Heart left ventricle (tissue), 16 donors: ENCODE measurements at regions not wholly inside any gene's neighbourhood (a gene's known extent, or its start where the extent isn't known, plus 50 kb on each side); places are given as distances from the start of the nearest gene placed in this dataset.

Experiments
- ATAC-seq, 4 donors: fragments of 200-7000 bp; cut with Tn5 transposase; one replicate each; pipeline ENCODE4 v1.9.1; 2020 to 2022; ENCODE audit warnings: moderate library complexity in 4 of 4, mild to moderate bottlenecking in 3 of 4, moderate number of reproducible peaks in 1 of 4
- DNase-seq, 5 donors: peaks; one replicate each; pipeline ENCODE4 v3.0.0-alpha.2; 2020
- H3K27ac ChIP-seq, 12 donors: fragments of 200-600 bp; sonication (generic) in 4 of 12; one replicate each; pipeline versions ENCODE4 v1.5.0 to v1.8.0; 2016 to 2022; ENCODE audit warnings: mild to moderate bottlenecking in 2 of 12
- H3K27me3 ChIP-seq, 9 donors: fragments of 200-600 bp; sonication (generic) in 2 of 9; one replicate each; pipeline versions ENCODE4 v1.5.1 to v1.8.0; 2016 to 2022; ENCODE audit warnings: mild to moderate bottlenecking in 3 of 9
- H3K36me3 ChIP-seq, 9 donors: fragments of 200-600 bp; sonication (generic) in 2 of 9; one replicate each; pipeline versions ENCODE4 v1.5.0 to v1.8.0; 2018 to 2022; ENCODE audit warnings: mild to moderate bottlenecking in 2 of 9
- H3K4me1 ChIP-seq, 12 donors: fragments of 200-600 bp; sonication (generic) in 4 of 12; one replicate each; pipeline versions ENCODE4 v1.5.0 to v1.8.0; 2016 to 2022; ENCODE audit warnings: mild to moderate bottlenecking in 3 of 12
- H3K4me3 ChIP-seq, 12 donors: fragments of 200-600 bp; sonication (generic) in 4 of 12; one replicate each; pipeline versions ENCODE4 v1.5.0 to v1.8.0; 2017 to 2022; ENCODE audit warnings: mild to moderate bottlenecking in 9 of 12, moderate library complexity in 4 of 12
- H3K9me3 ChIP-seq, 12 donors: fragments of 200-600 bp; sonication (generic) in 4 of 12; one replicate each; pipeline versions ENCODE4 v1.5.0 to v1.8.0; 2016 to 2022; ENCODE audit warnings: mild to moderate bottlenecking in 1 of 12
- CTCF ChIP-seq, 12 donors: fragments of 200-600 bp; sonication (generic) in 4 of 12; IDR thresholded peaks; one replicate each; pipeline versions ENCODE4 v1.5.0 to v1.8.0; 2018 to 2022; ENCODE audit warnings: antibody characterized with exemption in 12 of 12, mild to moderate bottlenecking in 5 of 12
- POLR2A ChIP-seq, 2 donors: fragments of 450-650 bp; IDR thresholded peaks; one replicate each; pipeline ENCODE4 v1.6.1; 2017; ENCODE audit warnings: antibody characterized with exemption in 2 of 2, mild to moderate bottlenecking in 2 of 2, moderate library complexity in 2 of 2
- WGBS, 4 donors: extraction: QIAGEN DNeasy Blood & Tissue Kit in 2 of 4; methylation state at CpG; one replicate each; pipeline versions ENCODE4 v1.1.5 to v1.1.7; 2013 to 2018; 5-methylcytosine and 5-hydroxymethylcytosine counted together
- intact Hi-C, 10 donors: fragments of 100-400 bp; cut with DNase I; formaldehyde crosslinking; loops; one replicate each; pipeline versions ENCODE4 v1.11.1 to v1.14.2; 2022
- donor health status: ischemic (EF 13 %, LVEDD 7.1; RV severe dilation, severe dysfunction).
- donor health status: healthy with polysubstance abuse.
- donor health status: DM: no; HTN: yes; CAD: no.
- donor health status: DM: no; HTN: no; CAD: no.
- donor health status: ischemic (EF 25% LVEDD 6.9; RV normal size, moderate dysfunction).
- donor health status: ischemic (EF 25% LVEDD 5.7; RV mildly dilated, moderate dysfunction).
- donor health status: healthy.
- donor health status: DM: yes; HTN: yes; CAD: no.
- donor health status: ischemic (EF 35%, LVEDD 5.7; RV mildly dilated, moderate dysfunction).
- donor health status: nonischemic (EF 11% LVEDD 7.7; RV severe dilation, severe dysfunction).
- donor health status: DM: yes; HTN: yes; CAD: no.
- donor health status: PGD.
- donor health status: ischemic (EF 29% LVEDD 5.4; RV normal size, mild dysfunction).
- donor health status: nonischemic (EF 23%, LVEDD 6.1; RV moderate dilation, normal function).

GRCh38 chr2:51859260-51859659 is 827.3 kb upstream of the NRXN1 start:
- intact Hi-C loops = no loop called here
- TF ChIP-seq POLR2A (IDR thresholded peaks at IDR 0.05) (no peak), CTCF (IDR thresholded peaks at IDR 0.05) (no peak)
- H3K36me3 ChIP-seq = no peaks in the 10 kb centered on the region
- no peak overlapping the region for H3K4me3 ChIP-seq
- DNase-seq (no peak), ATAC-seq (no peak)
- H3K9me3 ChIP-seq = peaks cover 0 to 15% (median 0%) of the 10 kb centered on the region in 12 donors
- no peaks in the 10 kb centered on the region for H3K27me3 ChIP-seq
- no peaks in the 10 kb centered on the region for H3K4me1 ChIP-seq
- no peak overlapping the region for H3K27ac ChIP-seq
- 80 to 93% (median 81%) methylated on average over 1 of the region's 1 CpG for WGBS, 4 donors

GRCh38 chr2:51855683-51856082 is 823.8 kb upstream of the NRXN1 start:
- Histone ChIP-seq H3K4me3 (no peak overlapping the region), H3K36me3 (no peaks in the 10 kb centered on the region), H3K27ac (no peak overlapping the region), H3K9me3 (peaks cover 0 to 15% (median 0%) of the 10 kb centered on the region in 12 donors), H3K4me1 (no peaks in the 10 kb centered on the region), H3K27me3 (no peaks in the 10 kb centered on the region)
- ATAC-seq (no peak), DNase-seq (no peak)
- intact Hi-C loops = no loop called here
- WGBS, 4 donors = 65 to 81% (median 70%) methylated on average over 1 of the region's 1 CpG
- TF ChIP-seq CTCF (IDR thresholded peaks at IDR 0.05) = no peak

GRCh38 chr2:51846796-51847195 is 814.9 kb upstream of the NRXN1 start:
- ATAC-seq (no peak), DNase-seq (no peak)
- Histone ChIP-seq H3K27me3 (no peaks in the 10 kb centered on the region), H3K4me3 (no peak overlapping the region), H3K36me3 (no peaks in the 10 kb centered on the region), H3K9me3 (peaks cover 0 to 17% (median 2%) of the 10 kb centered on the region in 12 donors), H3K4me1 (no peaks in the 10 kb centered on the region), H3K27ac (no peak overlapping the region)
- no peak for TF ChIP-seq POLR2A (IDR thresholded peaks at IDR 0.05)
- no peak for TF ChIP-seq CTCF (IDR thresholded peaks at IDR 0.05)
- intact Hi-C loops = no loop called here

GRCh38 chr2:51846018-51846417 is 814.1 kb upstream of the NRXN1 start:
- Histone ChIP-seq H3K4me3 (no peak overlapping the region), H3K4me1 (no peaks in the 10 kb centered on the region), H3K27ac (no peak overlapping the region), H3K36me3 (no peaks in the 10 kb centered on the region), H3K9me3 (peaks cover 0 to 19% (median 2%) of the 10 kb centered on the region in 12 donors), H3K27me3 (no peaks in the 10 kb centered on the region)
- intact Hi-C loops = no loop called here
- TF ChIP-seq POLR2A (IDR thresholded peaks at IDR 0.05) = no peak
- TF ChIP-seq CTCF (IDR thresholded peaks at IDR 0.05) = no peak
- no peak for ATAC-seq
- DNase-seq = no peak
